Mucosa of rectum (tissue), 2 donors: ENCODE measurements at regions not wholly inside any gene's neighbourhood (a gene's known extent, or its start where the extent isn't known, plus 50 kb on each side); places are given as distances from the start of the nearest gene placed in this dataset.
"Not testable (repeated sequence)": the region's sequence is repeated elsewhere in the genome, so short reads cannot be mapped to it uniquely, and the experiment has no call there.

Experiments used
- H3K27ac ChIP-seq, 2 donors: one replicate each; pipeline ENCODE4 v1.7.0; 2013; ENCODE audit warnings: inconsistent platforms in 2 of 2, low read depth in 2 of 2, low read length in 2 of 2
- H3K27me3 ChIP-seq, 2 donors: one replicate each; pipeline ENCODE4 v1.7.0; 2013; ENCODE audit warnings: low read length in 2 of 2; ENCODE audit not compliant: control insufficient read depth in 2 of 2, insufficient read depth in 2 of 2
- H3K36me3 ChIP-seq, 2 donors: one replicate each; pipeline ENCODE4 v1.7.0; 2013; ENCODE audit warnings: low read length in 2 of 2; ENCODE audit not compliant: control insufficient read depth in 2 of 2, insufficient read depth in 2 of 2
- H3K4me1 ChIP-seq, 2 donors: one replicate each; pipeline ENCODE4 v1.7.0; 2013; ENCODE audit warnings: low read length in 2 of 2, mild to moderate bottlenecking in 1 of 2; ENCODE audit not compliant: control insufficient read depth in 2 of 2, insufficient read depth in 2 of 2
- H3K4me3 ChIP-seq, 2 donors: one replicate each; pipeline ENCODE4 v1.7.0; 2013; ENCODE audit warnings: low read length in 2 of 2
- H3K9ac ChIP-seq, 2 donors: one replicate each; pipeline ENCODE4 v1.7.0; 2013; ENCODE audit warnings: low read length in 2 of 2, low read depth in 1 of 2, mild to moderate bottlenecking in 1 of 2
- H3K9me3 ChIP-seq, 2 donors: one replicate each; pipeline ENCODE4 v1.7.0; 2013; ENCODE audit warnings: low read length in 2 of 2; ENCODE audit not compliant: control insufficient read depth in 2 of 2
- donor health status: healthy.
- donor health status: Normal muscosa, but diverticular disease.

DNA sequence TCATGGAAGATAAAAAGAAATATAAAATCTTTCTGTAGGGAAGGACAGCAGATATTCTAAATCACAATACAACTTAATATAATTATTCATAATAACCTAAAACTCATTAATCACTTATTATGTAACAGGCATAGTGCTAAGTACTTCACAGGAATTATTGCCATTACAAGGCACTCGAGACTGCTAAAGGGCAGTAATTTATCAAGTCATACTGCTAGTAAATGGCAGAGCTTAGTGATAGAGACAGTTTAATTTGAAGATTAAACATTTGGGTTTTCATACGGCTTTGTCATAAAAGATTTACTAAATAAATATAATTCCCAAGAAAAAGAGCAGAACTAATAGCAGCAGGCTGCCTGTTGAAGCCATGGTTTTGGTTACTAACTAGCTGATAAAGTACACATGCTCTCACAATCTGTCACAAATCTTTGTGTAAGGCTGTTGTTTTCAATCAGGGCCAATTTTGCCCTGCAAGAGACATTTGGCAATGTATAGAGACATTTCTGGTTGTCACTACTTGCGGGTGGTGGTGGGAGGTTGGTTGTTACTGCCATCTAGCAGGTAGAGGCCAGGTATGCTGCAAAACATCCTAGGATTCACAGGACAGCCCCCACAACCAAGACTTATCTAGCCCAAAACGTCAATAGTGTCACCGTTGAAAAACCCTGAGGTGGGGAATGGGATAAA, 233.3 kb upstream of the CACNA2D1 start:
- Histone ChIP-seq H3K27ac (no peak overlapping the region), H3K4me1 (peaks cover 0 to 6% of the 10 kb centered on the region in 2 donors), H3K4me3 (no peak overlapping the region), H3K27me3 (no peaks in the 10 kb centered on the region), H3K9me3 (no peaks in the 10 kb centered on the region), H3K9ac (no peak overlapping the region), H3K36me3 (no peaks in the 10 kb centered on the region)

DNA sequence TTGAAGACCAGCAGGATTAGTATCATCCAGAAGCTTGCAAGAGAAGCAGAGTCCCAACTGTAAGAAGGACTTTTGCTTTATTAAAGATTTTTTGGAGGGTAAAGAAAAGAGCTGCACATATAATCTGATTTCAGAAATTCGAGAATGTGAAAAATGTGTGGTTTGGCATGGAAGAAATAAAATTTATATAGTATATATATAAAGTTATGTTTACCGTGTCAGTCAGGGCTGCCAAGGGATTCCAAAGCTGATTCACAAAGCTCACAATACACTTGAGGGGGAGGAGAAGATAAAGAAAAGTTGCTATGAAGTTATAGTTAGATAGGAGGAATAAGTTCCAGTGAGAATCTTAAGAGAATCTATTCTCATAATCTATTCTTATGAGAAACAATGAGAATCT, 231.8 kb upstream of the CACNA2D1 start:
- no peaks in the 10 kb centered on the region for H3K36me3 ChIP-seq
- no peaks in the 10 kb centered on the region for H3K9me3 ChIP-seq

DNA sequence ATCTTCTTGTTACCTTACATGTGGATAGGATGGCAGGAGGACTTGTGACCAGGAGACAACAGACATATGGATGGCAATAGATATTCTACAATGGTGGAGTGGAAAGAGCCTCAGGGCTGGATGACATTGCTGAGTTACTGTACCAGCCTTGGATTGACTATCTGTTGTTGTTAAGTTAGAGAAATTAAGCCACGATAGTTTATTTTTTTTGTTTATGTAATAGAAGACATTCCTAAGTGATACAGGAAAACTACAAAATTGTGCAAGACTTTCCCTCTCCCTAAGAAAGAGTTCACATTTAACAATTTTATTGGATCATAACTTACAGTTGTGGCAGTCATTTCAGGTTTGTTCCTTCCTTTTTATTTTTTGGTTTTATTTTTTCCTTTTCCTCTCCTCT, 230.7 kb upstream of the CACNA2D1 start:
- no peaks in the 10 kb centered on the region for H3K27me3 ChIP-seq
- H3K9ac ChIP-seq = no peak overlapping the region
- no peak overlapping the region for H3K4me3 ChIP-seq
- no peaks in the 10 kb centered on the region for H3K36me3 ChIP-seq
- H3K4me1 ChIP-seq = peaks cover 0 to 6% of the 10 kb centered on the region in 2 donors
- no peaks in the 10 kb centered on the region for H3K9me3 ChIP-seq
- H3K27ac ChIP-seq = no peak overlapping the region

More for the DNA sequence above, 231.8 kb upstream of the CACNA2D1 start:
- peaks cover 0 to 6% of the 10 kb centered on the region in 2 donors for H3K4me1 ChIP-seq
- no peak overlapping the region for H3K4me3 ChIP-seq
- no peak overlapping the region for H3K9ac ChIP-seq
- no peak overlapping the region for H3K27ac ChIP-seq
- H3K27me3 ChIP-seq = no peaks in the 10 kb centered on the region

DNA sequence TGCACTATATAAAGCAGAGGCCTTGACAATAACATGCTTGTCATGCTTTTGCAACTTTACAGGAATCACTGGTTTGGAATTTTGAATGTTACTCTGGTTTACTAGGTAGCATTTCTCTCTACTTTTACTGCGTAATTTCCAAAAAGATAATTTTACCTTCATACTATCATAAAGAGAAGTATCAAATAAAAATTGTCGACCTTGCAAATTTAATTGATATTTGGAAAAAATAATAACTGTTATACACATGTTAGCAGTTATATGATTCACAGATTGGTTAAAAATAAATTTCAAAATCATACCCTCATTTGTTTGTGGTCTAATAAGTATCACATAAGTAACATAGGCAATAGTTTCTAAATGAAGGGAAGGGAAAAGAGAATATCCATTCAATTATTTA, 228.5 kb upstream of the CACNA2D1 start:
- Histone ChIP-seq H3K9me3 (no peaks in the 10 kb centered on the region), H3K27ac (no peak overlapping the region), H3K4me1 (no peaks in the 10 kb centered on the region), H3K36me3 (no peaks in the 10 kb centered on the region), H3K9ac (no peak overlapping the region), H3K4me3 (no peak overlapping the region), H3K27me3 (no peaks in the 10 kb centered on the region)

DNA sequence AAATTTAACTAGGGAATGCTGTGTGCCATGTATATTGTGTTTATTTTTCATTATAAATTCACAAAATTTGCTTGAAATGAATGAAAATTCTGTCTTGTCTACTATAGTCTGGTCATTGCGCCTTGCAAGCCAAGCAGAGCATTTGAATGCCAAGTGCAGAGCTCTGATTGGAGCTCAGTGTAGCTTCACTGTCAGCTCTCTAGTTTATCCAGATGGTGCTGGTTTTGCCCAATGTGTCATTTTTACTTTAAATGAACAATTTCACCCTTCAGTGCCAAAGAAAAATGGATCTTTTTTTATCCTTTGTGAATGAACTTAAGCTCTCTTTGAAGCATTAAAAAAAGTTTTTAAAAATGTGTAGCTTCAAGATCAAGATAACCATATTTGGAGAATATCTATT, 225.6 kb upstream of the CACNA2D1 start:
- H3K9ac ChIP-seq = no peak overlapping the region
- no peak overlapping the region for H3K4me3 ChIP-seq
- no peaks in the 10 kb centered on the region for H3K36me3 ChIP-seq
- no peaks in the 10 kb centered on the region for H3K9me3 ChIP-seq
- H3K27me3 ChIP-seq = no peaks in the 10 kb centered on the region
- no peaks in the 10 kb centered on the region for H3K4me1 ChIP-seq
- H3K27ac ChIP-seq = no peak overlapping the region

DNA sequence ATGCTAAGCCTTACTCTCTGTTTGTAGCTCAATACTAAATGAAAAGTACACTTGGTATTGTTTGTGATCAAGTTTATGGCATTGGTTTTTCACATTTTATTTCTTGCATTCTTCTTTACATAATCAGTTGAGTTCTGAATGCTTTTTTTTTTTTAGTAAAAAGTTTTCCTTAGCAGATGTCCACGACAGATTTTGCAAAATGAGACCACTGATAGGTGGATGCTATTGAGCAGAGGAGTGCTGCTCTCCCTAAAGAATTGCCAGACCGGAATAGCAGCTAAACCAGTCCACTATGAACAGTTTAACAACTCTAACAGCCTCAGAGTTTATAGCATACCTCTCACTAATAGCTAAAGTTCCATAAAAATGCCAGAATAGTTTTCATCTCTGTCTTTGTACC, 225.1 kb upstream of the CACNA2D1 start:
- Histone ChIP-seq H3K9ac (no peak overlapping the region), H3K36me3 (no peaks in the 10 kb centered on the region), H3K4me1 (no peaks in the 10 kb centered on the region), H3K27ac (no peak overlapping the region), H3K9me3 (no peaks in the 10 kb centered on the region), H3K27me3 (no peaks in the 10 kb centered on the region), H3K4me3 (no peak overlapping the region)

DNA sequence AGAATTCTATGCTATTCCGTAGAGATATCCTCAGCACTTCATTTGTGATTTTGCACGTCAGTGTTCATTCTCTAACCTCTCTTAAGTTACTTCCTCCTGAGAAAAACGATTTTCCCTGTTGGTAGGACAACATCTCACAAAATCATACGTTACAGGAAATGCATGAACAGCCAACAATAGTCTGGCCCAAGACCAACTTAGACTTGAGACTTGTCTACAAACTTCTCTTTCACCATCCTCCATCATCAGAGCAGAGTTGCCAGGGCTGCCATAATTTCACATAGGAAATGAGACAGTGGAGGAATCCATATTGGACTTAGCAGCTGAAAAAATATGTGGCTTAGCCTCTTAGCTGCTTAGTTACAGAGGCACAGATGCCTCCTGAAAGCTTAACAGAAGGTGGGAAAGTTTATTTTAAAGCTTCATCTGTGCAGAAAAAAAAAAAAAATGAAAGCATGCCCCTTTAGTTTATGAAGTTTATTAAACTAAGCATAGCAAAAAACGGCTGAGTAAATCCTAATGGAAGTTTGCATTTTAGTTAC, 222.5 kb upstream of the CACNA2D1 start:
- Histone ChIP-seq H3K4me3 (no peak overlapping the region), H3K36me3 (no peaks in the 10 kb centered on the region), H3K9me3 (no peaks in the 10 kb centered on the region), H3K27ac (no peak overlapping the region), H3K9ac (no peak overlapping the region), H3K4me1 (no peaks in the 10 kb centered on the region), H3K27me3 (no peaks in the 10 kb centered on the region)

DNA sequence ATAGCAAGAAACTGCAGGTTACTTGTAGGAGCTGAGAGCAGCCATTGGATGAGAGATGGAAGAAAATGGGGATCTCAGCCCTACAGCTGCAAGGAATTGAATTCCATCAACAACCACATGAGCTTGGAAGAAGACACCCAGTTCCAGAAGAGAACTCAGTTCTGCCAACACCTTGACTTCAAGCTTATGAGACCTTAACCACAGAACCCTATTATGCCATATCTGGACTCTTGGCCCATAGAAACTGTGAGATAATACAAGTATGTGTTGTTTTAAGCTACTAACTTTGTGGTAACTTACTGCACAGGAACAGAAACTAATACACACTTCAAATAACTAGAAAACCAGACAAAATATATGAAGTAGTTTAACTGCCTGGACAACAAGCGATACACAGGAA, 212.4 kb upstream of the CACNA2D1 start:
- no peaks in the 10 kb centered on the region for H3K4me1 ChIP-seq
- H3K27ac ChIP-seq = no peak overlapping the region
- no peaks in the 10 kb centered on the region for H3K27me3 ChIP-seq
- H3K9ac ChIP-seq = no peak overlapping the region
- no peaks in the 10 kb centered on the region for H3K9me3 ChIP-seq
- H3K4me3 ChIP-seq = no peak overlapping the region
- H3K36me3 ChIP-seq = no peaks in the 10 kb centered on the region

DNA sequence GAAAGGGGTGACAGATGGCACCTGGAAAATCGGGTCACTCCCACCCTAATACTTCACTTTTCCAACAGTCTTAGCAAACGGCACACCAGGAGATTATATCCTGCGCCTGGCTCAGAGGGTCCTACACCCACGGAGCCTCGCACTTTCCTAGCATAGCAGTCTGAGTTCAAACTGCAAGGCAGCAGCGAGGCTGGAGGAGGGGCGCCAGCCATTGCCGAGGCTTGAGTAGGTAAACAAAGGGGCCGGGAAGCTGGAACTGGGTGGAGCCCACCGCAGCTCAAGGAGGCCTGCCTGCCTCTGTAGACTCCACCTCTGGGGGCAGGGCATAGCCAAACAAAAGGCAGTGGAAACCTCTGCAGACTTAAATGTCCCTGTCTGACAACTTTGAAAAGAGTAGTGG, 206.5 kb upstream of the CACNA2D1 start:
- not testable (repeated sequence) for H3K36me3 ChIP-seq, H3K9me3 ChIP-seq

DNA sequence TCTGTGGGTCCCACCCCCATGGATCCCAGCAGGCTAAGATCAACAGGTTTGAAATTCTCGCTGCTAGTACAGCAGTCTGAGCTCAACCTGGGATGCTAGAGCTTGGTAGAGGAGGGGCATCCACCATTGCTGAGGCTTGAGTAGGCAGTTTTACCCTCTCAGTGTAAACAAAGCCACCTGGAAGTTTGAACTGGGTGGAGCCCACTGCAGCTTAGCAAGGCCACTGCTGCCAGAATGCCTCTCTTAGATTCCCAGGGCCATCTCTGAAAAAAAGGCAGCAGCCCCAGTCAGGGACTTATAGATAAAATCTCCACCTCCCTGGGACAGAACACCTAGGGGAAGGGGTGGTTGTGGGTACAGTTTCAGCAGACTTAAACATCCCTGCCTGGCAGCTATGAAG, 190.0 kb upstream of the CACNA2D1 start:
- H3K4me1 ChIP-seq = no peaks in the 10 kb centered on the region
- H3K4me3 ChIP-seq = no peak overlapping the region
- no peaks in the 10 kb centered on the region for H3K36me3 ChIP-seq
- H3K27ac ChIP-seq = no peak overlapping the region
- no peaks in the 10 kb centered on the region for H3K27me3 ChIP-seq
- no peaks in the 10 kb centered on the region for H3K9me3 ChIP-seq
- no peak overlapping the region for H3K9ac ChIP-seq

More for the DNA sequence above, 206.5 kb upstream of the CACNA2D1 start:
- H3K9ac ChIP-seq, H3K27me3 ChIP-seq, H3K4me1 ChIP-seq, H3K4me3 ChIP-seq, H3K27ac ChIP-seq: not testable (repeated sequence)
